Esophagus muscularis mucosa (tissue), 3 donors: ENCODE measurements at regions not wholly inside any gene's neighbourhood (a gene's known extent, or its start where the extent isn't known, plus 50 kb on each side); places are given as distances from the start of the nearest gene placed in this dataset.

ENCODE experiments used
- CTCF ChIP-seq, 3 experiments: fragments of 200-600 bp in 2 of 3; fragments of 450-650 bp in 1 of 3; sonication (generic) in 2 of 3; IDR thresholded peaks; one replicate each; pipeline ENCODE4 v1.5.1; 2017 to 2019; ENCODE audit warnings: antibody characterized with exemption in 3 of 3, mild to moderate bottlenecking in 2 of 3, moderate library complexity in 1 of 3
- EP300 ChIP-seq: sonication (generic); formaldehyde crosslinking; IDR thresholded peaks from one replicate; pipeline ENCODE4 v1.6.1; 2017; ENCODE audit warnings: antibody characterized with exemption

- TF ChIP-seq EP300 (no peak), CTCF (IDR thresholded peaks at IDR 0.05) (no peak)
These were observed 105.7 kb upstream of the C14orf180 start for GRCh38 chr14:104473649-104474494.
